ENCODE measurements at regions not wholly inside any gene's neighbourhood (a gene's known extent, or its start where the extent isn't known, plus 50 kb on each side); places are given as distances from the start of the nearest gene placed in this dataset.

- peaks cover 5% of the 10 kb centered on the region for H3K4me1 Mint-ChIP-seq
- H3K27ac Mint-ChIP-seq, result no peak overlapping the region
- peaks cover 7% of the 10 kb centered on the region for H3K27me3 Mint-ChIP-seq
- ATAC-seq (no peak), DNase-seq (no peak)
- no peaks in the 10 kb centered on the region for H3K9me3 ChIP-seq (ENCODE audit: control insufficient read depth, low read length, poor library complexity, severe bottlenecking)
- no peaks in the 10 kb centered on the region for H3K36me3 Mint-ChIP-seq (ENCODE audit: low read depth)
- H3K4me3 Mint-ChIP-seq, result no peak overlapping the region
Measured at GRCh38 chr20:4095639-4096038, 53.0 kb upstream of the SMOX start.

- H3K27me3 Mint-ChIP-seq, result no peaks in the 10 kb centered on the region
- peak; percentile 37 for ATAC-seq
- no peaks in the 10 kb centered on the region for H3K9me3 ChIP-seq (ENCODE audit: control insufficient read depth, low read length, poor library complexity, severe bottlenecking)
- H3K4me3 Mint-ChIP-seq, result no peak overlapping the region
- DNase-seq, result peak in 2 of 3 donors; percentile 18 to 19
- H3K27ac Mint-ChIP-seq, result no peak overlapping the region
- no peaks in the 10 kb centered on the region for H3K36me3 Mint-ChIP-seq (ENCODE audit: low read depth)
- peaks cover 5% of the 10 kb centered on the region for H3K4me1 Mint-ChIP-seq
Measured at GRCh38 chr20:4091490-4092479, 56.8 kb upstream of the SMOX start.

- Mint-ChIP-seq H3K4me3 (no peak overlapping the region), H3K27me3 (no peaks in the 10 kb centered on the region), H3K36me3 (ENCODE audit: low read depth) (no peaks in the 10 kb centered on the region), H3K27ac (no peak overlapping the region), H3K4me1 (peaks cover 5% of the 10 kb centered on the region)
- DNase-seq (no peak), ATAC-seq (no peak)
- no peaks in the 10 kb centered on the region for H3K9me3 ChIP-seq (ENCODE audit: control insufficient read depth, low read length, poor library complexity, severe bottlenecking)
Measured at GRCh38 chr20:4090756-4091489, 57.7 kb upstream of the SMOX start.

- ATAC-seq (no peak), DNase-seq (no peak)
- H3K4me3 Mint-ChIP-seq, result no peak overlapping the region
- H3K27me3 Mint-ChIP-seq, result no peaks in the 10 kb centered on the region
- H3K9me3 ChIP-seq (ENCODE audit: control insufficient read depth, low read length, poor library complexity, severe bottlenecking), result no peaks in the 10 kb centered on the region
- H3K4me1 Mint-ChIP-seq, result peaks cover 8% of the 10 kb centered on the region
- H3K36me3 Mint-ChIP-seq (ENCODE audit: low read depth), result no peaks in the 10 kb centered on the region
- H3K27ac Mint-ChIP-seq, result no peak overlapping the region
Measured at GRCh38 chr20:4089756-4090487, 58.7 kb upstream of the SMOX start.

- H3K27ac Mint-ChIP-seq, result no peak overlapping the region
- peak overlapping the region; percentile 15 for H3K4me3 Mint-ChIP-seq
- ATAC-seq, result no peak
- no peaks in the 10 kb centered on the region for H3K36me3 Mint-ChIP-seq (ENCODE audit: low read depth)
- H3K4me1 Mint-ChIP-seq, result peaks cover 16% of the 10 kb centered on the region
- H3K27me3 Mint-ChIP-seq, result no peaks in the 10 kb centered on the region
- no peaks in the 10 kb centered on the region for H3K9me3 ChIP-seq (ENCODE audit: control insufficient read depth, low read length, poor library complexity, severe bottlenecking)
- DNase-seq, result no peak
Measured at GRCh38 chr20:4088766-4089165, 59.9 kb upstream of the SMOX start.

- ATAC-seq, result no peak
- Mint-ChIP-seq H3K36me3 (ENCODE audit: low read depth) (no peaks in the 10 kb centered on the region), H3K27me3 (no peaks in the 10 kb centered on the region), H3K4me1 (peaks cover 20% of the 10 kb centered on the region), H3K4me3 (no peak overlapping the region), H3K27ac (no peak overlapping the region)
- H3K9me3 ChIP-seq (ENCODE audit: control insufficient read depth, low read length, poor library complexity, severe bottlenecking), result no peaks in the 10 kb centered on the region
- no peak for DNase-seq
Measured at GRCh38 chr20:4087923-4088322, 60.7 kb upstream of the SMOX start.

- H3K9me3 ChIP-seq (ENCODE audit: control insufficient read depth, low read length, poor library complexity, severe bottlenecking), result no peaks in the 10 kb centered on the region
- Mint-ChIP-seq H3K27me3 (no peaks in the 10 kb centered on the region), H3K4me3 (no peak overlapping the region), H3K27ac (no peak overlapping the region), H3K36me3 (ENCODE audit: low read depth) (peaks cover 2% of the 10 kb centered on the region), H3K4me1 (peaks cover 25% of the 10 kb centered on the region)
- DNase-seq (no peak), ATAC-seq (no peak)
Measured at GRCh38 chr20:4086771-4087687, 61.6 kb upstream of the SMOX start.

- ATAC-seq, result no peak
- peaks cover 22% of the 10 kb centered on the region for H3K4me1 Mint-ChIP-seq
- H3K9me3 ChIP-seq (ENCODE audit: control insufficient read depth, low read length, poor library complexity, severe bottlenecking), result no peaks in the 10 kb centered on the region
- no peaks in the 10 kb centered on the region for H3K27me3 Mint-ChIP-seq
- peak overlapping the region; percentile 91 for H3K27ac Mint-ChIP-seq
- H3K36me3 Mint-ChIP-seq (ENCODE audit: low read depth), result peaks cover 2% of the 10 kb centered on the region
- DNase-seq, result no peak
- H3K4me3 Mint-ChIP-seq, result peak overlapping the region; percentile 75
Measured at GRCh38 chr20:4084721-4085120, 63.9 kb upstream of the SMOX start.

GRCh38 chr20:4084096-4084495, 64.5 kb upstream of the SMOX start:
- ATAC-seq (no peak), DNase-seq (no peak)
- Mint-ChIP-seq H3K27me3 (no peaks in the 10 kb centered on the region), H3K27ac (peak overlapping the region; percentile 91), H3K4me3 (peak overlapping the region; percentile 75), H3K36me3 (ENCODE audit: low read depth) (peaks cover 2% of the 10 kb centered on the region), H3K4me1 (peaks cover 22% of the 10 kb centered on the region)
- no peaks in the 10 kb centered on the region for H3K9me3 ChIP-seq (ENCODE audit: control insufficient read depth, low read length, poor library complexity, severe bottlenecking)

- no peaks in the 10 kb centered on the region for H3K27me3 Mint-ChIP-seq
- peaks cover 28% of the 10 kb centered on the region for H3K4me1 Mint-ChIP-seq
- DNase-seq (no peak), ATAC-seq (no peak)
- H3K27ac Mint-ChIP-seq, result peak overlapping the region; percentile 91
- no peaks in the 10 kb centered on the region for H3K9me3 ChIP-seq (ENCODE audit: control insufficient read depth, low read length, poor library complexity, severe bottlenecking)
- peaks cover 2% of the 10 kb centered on the region for H3K36me3 Mint-ChIP-seq (ENCODE audit: low read depth)
- peak overlapping the region; percentile 75 for H3K4me3 Mint-ChIP-seq
Measured at GRCh38 chr20:4083098-4083865, 65.3 kb upstream of the SMOX start.

GRCh38 chr20:4082406-4083097, 66.1 kb upstream of the SMOX start:
- H3K4me1 Mint-ChIP-seq, result peaks cover 31% of the 10 kb centered on the region
- peak overlapping the region; percentile 79 for H3K27ac Mint-ChIP-seq
- peak in 1 of 3 donors; percentile 14 for DNase-seq

More at GRCh38 chr20:4082406-4083097, 66.1 kb upstream of the SMOX start:
- peaks cover 5% of the 10 kb centered on the region for H3K36me3 Mint-ChIP-seq (ENCODE audit: low read depth)
- no peaks in the 10 kb centered on the region for H3K27me3 Mint-ChIP-seq
- H3K4me3 Mint-ChIP-seq, result peak overlapping the region; percentile 32
- ATAC-seq, result peak; percentile 73
- no peaks in the 10 kb centered on the region for H3K9me3 ChIP-seq (ENCODE audit: control insufficient read depth, low read length, poor library complexity, severe bottlenecking)
